IMR-90 (cell line): ENCODE measurements at regions not wholly inside any gene's neighbourhood (a gene's known extent, or its start where the extent isn't known, plus 50 kb on each side); places are given as distances from the start of the nearest gene placed in this dataset.

ENCODE experiments used
- ATAC-seq: fragments of 200-7000 bp; cut with Tn5 transposase; 2 replicates; pipeline ENCODE4 v1.9.1; 2020; ENCODE audit warnings: low read depth, mild to moderate bottlenecking, moderate library complexity
- BruUV-seq: library from RNA; stranded (reverse); fragments of 400-500 nt; replicated peaks from 2 replicates; lab custom pipeline; 2021; lab: Mats Ljungman, UMichigan
- CTCF ChIA-PET: fragments of 300-600 bp; formaldehyde crosslinking; extraction: SDS; loops from one replicate; lab custom pipeline; 2021; ENCODE audit warnings: antibody characterized with exemption; lab: Yijun Ruan, JAX
- POLR2A ChIA-PET: fragments of 300-600 bp; sonication (Branson Sonifier 250); formaldehyde crosslinking; loops from one replicate; lab custom pipeline; 2022; ENCODE audit warnings: antibody characterized with exemption; ENCODE audit not compliant: unreplicated experiment; lab: Charles Lee
- DNase-seq: peaks from one replicate; pipeline ENCODE4 v3.0.0; 2013
- H2AFZ ChIP-seq: replicated peaks from 2 replicates; pipeline ENCODE3; 2013; ENCODE audit warnings: low read length, mild to moderate bottlenecking; ENCODE audit not compliant: poor library complexity
- H2AK5ac ChIP-seq: 2 replicates; pipeline ENCODE4 v1.6.1; 2013; ENCODE audit warnings: low read depth, low read length, inconsistent platforms
- H2AK9ac ChIP-seq: replicated peaks from 2 replicates; pipeline ENCODE3; 2013; ENCODE audit warnings: mild to moderate bottlenecking, low read depth, low read length, moderate library complexity; ENCODE audit not compliant: poor library complexity
- H2BK120ac ChIP-seq: 2 replicates; pipeline ENCODE4 v1.6.1; 2013; ENCODE audit warnings: low read depth, low read length, inconsistent platforms
- H2BK15ac ChIP-seq: 3 replicates; pipeline ENCODE4 v1.6.1; 2013; ENCODE audit warnings: low read depth, low read length, inconsistent platforms
- H2BK20ac ChIP-seq: 2 replicates; pipeline ENCODE4 v1.6.1; 2013; ENCODE audit warnings: low read depth, mild to moderate bottlenecking, inconsistent platforms, low read length, moderate library complexity
- H2BK5ac ChIP-seq: 2 replicates; pipeline ENCODE4 v1.6.1; 2013; ENCODE audit warnings: mild to moderate bottlenecking, low read depth, low read length, inconsistent platforms; ENCODE audit not compliant: poor library complexity, severe bottlenecking
- H3K14ac ChIP-seq: replicated peaks from 2 replicates; pipeline ENCODE4 v1.6.1; 2013; ENCODE audit warnings: low read depth, low read length, inconsistent platforms
- H3K18ac ChIP-seq: 2 replicates; pipeline ENCODE4 v1.6.1; 2013; ENCODE audit warnings: low read depth, low read length, control low read depth
- H3K23ac ChIP-seq: 2 replicates; pipeline ENCODE4 v1.6.1; 2013; ENCODE audit warnings: low read depth, low read length, inconsistent platforms
- H3K27ac ChIP-seq: 2 replicates; pipeline ENCODE4 v1.5.1; 2013; ENCODE audit warnings: mild to moderate bottlenecking, control low read depth, low read length; ENCODE audit not compliant: insufficient read depth
- H3K27me3 ChIP-seq: 2 replicates; pipeline ENCODE4 v1.6.1; 2013; ENCODE audit warnings: low read length; ENCODE audit not compliant: control insufficient read depth, insufficient read depth
- H3K36me3 ChIP-seq: 2 replicates; pipeline ENCODE4 v1.6.1; 2013; ENCODE audit warnings: low read length, mixed read lengths; ENCODE audit not compliant: control insufficient read depth, insufficient read depth
- H3K4ac ChIP-seq: 2 replicates; pipeline ENCODE4 v1.6.1; 2013; ENCODE audit warnings: low read depth, low read length, inconsistent platforms
- H3K4me1 ChIP-seq: 2 replicates; pipeline ENCODE4 v1.6.1; 2013; ENCODE audit warnings: low read length, mixed read lengths; ENCODE audit not compliant: control insufficient read depth, insufficient read depth
- H3K4me2 ChIP-seq: 2 replicates; pipeline ENCODE4 v1.6.1; 2013; ENCODE audit warnings: low read depth, mild to moderate bottlenecking, control low read depth, low read length, moderate library complexity
- H3K4me3 ChIP-seq: 2 replicates; pipeline ENCODE4 v1.5.1; 2013; ENCODE audit warnings: low read depth, mild to moderate bottlenecking, control low read depth, low read length, moderate library complexity; ENCODE audit not compliant: insufficient read depth
- H3K56ac ChIP-seq: 2 replicates; pipeline ENCODE4 v1.6.1; 2013; ENCODE audit warnings: low read length, inconsistent platforms; ENCODE audit not compliant: insufficient read depth; ENCODE audit errors: extremely low read depth
- H3K79me1 ChIP-seq, 2 experiments: 2 replicates each; pipeline ENCODE4 v1.6.1; 2013; ENCODE audit warnings: low read length in 2 of 2, inconsistent platforms in 1 of 2, low read depth in 1 of 2
- H3K9ac ChIP-seq: 2 replicates; pipeline ENCODE4 v1.6.1; 2013; ENCODE audit warnings: low read depth, low read length, control low read depth
- H3K9me1 ChIP-seq: 2 replicates; pipeline ENCODE4 v1.6.1; 2013; ENCODE audit warnings: low read length, inconsistent platforms; ENCODE audit not compliant: insufficient read depth
- H3K9me3 ChIP-seq: 2 replicates; pipeline ENCODE4 v1.6.1; 2013; ENCODE audit warnings: low read length; ENCODE audit not compliant: control insufficient read depth, insufficient read depth
- H4K20me1 ChIP-seq: 2 replicates; pipeline ENCODE4 v1.6.1; 2013; ENCODE audit warnings: low read length, inconsistent platforms; ENCODE audit not compliant: insufficient read depth
- H4K5ac ChIP-seq: 2 replicates; pipeline ENCODE4 v1.6.1; 2013; ENCODE audit warnings: mild to moderate bottlenecking, low read depth, low read length, control low read depth
- H4K8ac ChIP-seq, 2 experiments: 2 replicates each; pipeline ENCODE4 v1.6.1; 2013; ENCODE audit warnings: low read depth in 2 of 2, low read length in 2 of 2, control low read depth in 1 of 2, inconsistent platforms in 1 of 2
- H4K91ac ChIP-seq: 2 replicates; pipeline ENCODE4 v1.6.1; 2013; ENCODE audit warnings: low read depth, low read length, inconsistent platforms; ENCODE audit not compliant: insufficient read depth
- CHD1 ChIP-seq: IDR thresholded peaks from 2 replicates; pipeline ENCODE4 v1.6.1; 2012; ENCODE audit warnings: low read depth, low read length, improper control_type of control experiment
- CTCF ChIP-seq: conservative IDR thresholded peaks from 2 replicates; pipeline ENCODE4 v1.5.1; 2012; ENCODE audit warnings: mild to moderate bottlenecking, low read depth, low read length, improper control_type of control experiment
- FOS ChIP-seq: fragments of 150-350 bp; IDR thresholded peaks from 2 replicates; pipeline ENCODE4 v1.6.1; 2016; ENCODE audit warnings: low read depth, low read length
- MAFK ChIP-seq: IDR thresholded peaks from 2 replicates; pipeline ENCODE4 v1.6.1; 2012; ENCODE audit warnings: low read depth, low read length, improper control_type of control experiment
- RFX5 ChIP-seq: IDR thresholded peaks from 2 replicates; pipeline ENCODE4 v1.8.0; 2012; ENCODE audit warnings: low read depth, mild to moderate bottlenecking, low read length, moderate library complexity
- WGBS, 2 experiments: methylation state at CpG; one replicate each; pipeline versions ENCODE4 v1.1.5 to v1.1.7; 2013; ENCODE audit warnings: missing lambda C conversion rate in 2 of 2; ENCODE audit not compliant: insufficient read length in 1 of 2; ENCODE audit errors: extremely low coverage in 2 of 2; 5-methylcytosine and 5-hydroxymethylcytosine counted together
- dilution Hi-C: fragments of 300-500 bp; cut with HindIII; formaldehyde crosslinking; loops from one replicate; pipeline ENCODE4 v1.14.3; 2018; ENCODE audit warnings: low sequenced_read_pairs; ENCODE audit not compliant: unreplicated experiment
- in situ Hi-C: fragments of 300-500 bp; cut with MboI; formaldehyde crosslinking; loops from 3 replicates; pipeline ENCODE4 v1.14.3; 2019; ENCODE audit warnings: low sequenced_read_pairs, inconsistent platforms, mixed read lengths
- intact Hi-C: fragments of 100-400 bp; cut with micrococcal nuclease; formaldehyde crosslinking; loops from 2 replicates; pipeline ENCODE4 v1.10.0; 2022

DNA sequence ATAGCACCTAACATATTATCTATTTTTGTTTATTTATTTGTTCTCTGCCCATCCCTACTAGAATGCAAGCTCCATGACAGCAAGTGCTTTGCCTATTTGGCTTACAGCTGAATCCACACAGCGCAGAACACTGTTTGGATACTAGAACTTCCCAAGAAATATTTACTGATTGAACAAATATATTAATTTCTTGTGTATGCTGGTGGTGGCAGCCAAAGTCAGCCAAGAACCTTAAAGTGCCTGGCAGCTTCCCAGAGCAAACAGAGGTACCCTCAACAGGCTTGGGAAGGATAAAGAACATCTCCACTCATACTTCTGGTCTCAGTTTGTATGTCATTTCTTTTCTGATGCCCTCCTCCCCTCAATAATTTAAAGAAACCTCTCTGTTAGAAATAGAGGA lies 111.8 kb upstream of the SLC25A36 start:
- Histone ChIP-seq H4K91ac (no peak overlapping the region), H2AFZ (no peak overlapping the region), H3K4ac (no peak overlapping the region), H2BK20ac (no peak overlapping the region), H4K5ac (no peak overlapping the region), H3K9me1 (no peaks in the 10 kb centered on the region), H3K4me1 (no peaks in the 10 kb centered on the region), H3K18ac (no peak overlapping the region), H3K4me3 (no peak overlapping the region), H2BK15ac (no peak overlapping the region), H4K20me1 (no peaks in the 10 kb centered on the region), H2AK9ac (no peak overlapping the region), H3K9ac (no peak overlapping the region), H2BK120ac (no peak overlapping the region), H3K9me3 (no peaks in the 10 kb centered on the region), H3K27me3 (no peaks in the 10 kb centered on the region), H3K4me2 (no peak overlapping the region), H2BK5ac (no peak overlapping the region), H3K14ac (no peak overlapping the region), H3K23ac (no peak overlapping the region), H4K8ac (no peak overlapping the region), H3K56ac (no peak overlapping the region), H3K36me3 (no peaks in the 10 kb centered on the region), H3K79me1 (no peaks in the 10 kb centered on the region), H3K27ac (no peak overlapping the region), H2AK5ac (no peak overlapping the region)
- no peak for ATAC-seq
- no peak for DNase-seq
- in situ Hi-C loops (no loop called here), dilution Hi-C loops (no loop called here), intact Hi-C loops (no loop called here)
- ChIA-PET CTCF (no interaction called here), POLR2A (no interaction called here)
- no peak for TF ChIP-seq MAFK
- TF ChIP-seq CHD1, result no peak
- TF ChIP-seq FOS, result no peak
- no peak for TF ChIP-seq RFX5
- TF ChIP-seq CTCF, result no peak
- WGBS, 2 experiments, result no CpG with 5 or more reads among the region's 1 CpG
- no TSS peak for BruUV-seq
